Muscle layer of duodenum (tissue), 2 donors: ENCODE measurements at regions not wholly inside any gene's neighbourhood (a gene's known extent, or its start where the extent isn't known, plus 50 kb on each side); places are given as distances from the start of the nearest gene placed in this dataset.

Experiments used
- H3K27ac ChIP-seq: one replicate; pipeline ENCODE4 v1.7.0; 2013; ENCODE audit warnings: mild to moderate bottlenecking, low read length
- H3K27me3 ChIP-seq: one replicate; pipeline ENCODE4 v1.7.0; 2013; ENCODE audit warnings: low read depth, mild to moderate bottlenecking, control low read depth, low read length
- H3K36me3 ChIP-seq, 2 donors: one replicate each; pipeline ENCODE4 v1.7.0; 2013; ENCODE audit warnings: low read length in 2 of 2, control low read depth in 1 of 2, mild to moderate bottlenecking in 1 of 2; ENCODE audit not compliant: insufficient read depth in 2 of 2, control insufficient read depth in 1 of 2
- H3K4me1 ChIP-seq, 2 donors: one replicate each; pipeline ENCODE4 v1.7.0; 2013; ENCODE audit warnings: low read length in 2 of 2, mild to moderate bottlenecking in 2 of 2, control low read depth in 1 of 2, moderate library complexity in 1 of 2; ENCODE audit not compliant: insufficient read depth in 2 of 2, control insufficient read depth in 1 of 2
- H3K4me3 ChIP-seq, 2 donors: one replicate each; pipeline ENCODE4 v1.7.0; 2013; ENCODE audit warnings: low read length in 2 of 2, low read depth in 1 of 2, mild to moderate bottlenecking in 1 of 2
- H3K9me3 ChIP-seq, 2 donors: one replicate each; pipeline ENCODE4 v1.7.0; 2013; ENCODE audit warnings: low read length in 2 of 2, control low read depth in 1 of 2, mild to moderate bottlenecking in 1 of 2; ENCODE audit not compliant: control insufficient read depth in 1 of 2
- donor health status: healthy.

DNA sequence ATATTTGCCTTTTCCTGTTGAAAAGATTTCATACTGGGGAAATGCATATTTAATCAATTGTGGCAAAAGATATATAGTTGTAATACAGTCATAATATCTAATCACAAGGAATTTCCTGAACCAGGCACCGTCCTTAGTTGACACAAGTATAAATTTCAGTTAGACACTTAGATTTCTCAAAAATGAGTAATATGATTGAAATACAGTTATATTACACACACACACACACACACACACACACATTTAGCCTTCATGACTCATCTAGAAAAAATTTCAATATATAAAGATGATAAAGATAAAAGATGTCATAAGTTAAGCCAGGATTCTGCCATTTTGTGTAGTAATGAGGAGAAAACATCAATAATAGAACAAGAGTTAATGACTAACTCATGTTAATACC lies 258.4 kb upstream of the ZNF804A start:
- Histone ChIP-seq H3K4me3 (no peak overlapping the region), H3K9me3 (no peaks in the 10 kb centered on the region), H3K4me1 (no peaks in the 10 kb centered on the region), H3K36me3 (no peaks in the 10 kb centered on the region), H3K27me3 (no peaks in the 10 kb centered on the region), H3K27ac (no peak overlapping the region)

DNA sequence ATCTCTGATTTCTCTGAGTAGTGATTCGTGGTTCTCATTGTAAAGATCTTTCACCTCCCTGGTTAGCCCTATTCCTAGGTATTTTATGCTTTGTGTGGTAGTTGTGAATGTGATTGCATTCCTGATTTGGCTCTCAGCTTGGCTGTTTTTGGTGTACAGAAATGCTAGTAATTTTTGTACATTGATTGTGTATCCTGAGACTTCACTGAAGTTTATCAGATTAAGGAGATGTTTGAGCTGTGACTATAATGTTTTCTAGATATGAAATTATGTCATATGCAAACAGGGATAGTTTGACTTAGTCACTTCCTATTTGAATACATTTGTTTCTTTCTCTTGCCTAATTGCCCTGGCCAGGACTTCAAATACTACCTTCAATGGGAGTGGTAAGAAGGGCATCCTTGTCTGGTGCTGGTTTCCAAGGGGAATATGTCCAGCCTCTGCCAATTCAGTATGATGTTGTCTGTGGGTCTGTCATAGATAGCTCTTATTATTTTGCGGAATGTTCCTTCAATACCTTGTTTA lies 251.9 kb upstream of the ZNF804A start:
- H3K9me3 ChIP-seq, result peaks cover 0 to 4% of the 10 kb centered on the region in 2 donors
- H3K27ac ChIP-seq, result no peak overlapping the region
- no peaks in the 10 kb centered on the region for H3K4me1 ChIP-seq
- H3K36me3 ChIP-seq, result no peaks in the 10 kb centered on the region
- H3K27me3 ChIP-seq, result no peaks in the 10 kb centered on the region
- no peak overlapping the region for H3K4me3 ChIP-seq

DNA sequence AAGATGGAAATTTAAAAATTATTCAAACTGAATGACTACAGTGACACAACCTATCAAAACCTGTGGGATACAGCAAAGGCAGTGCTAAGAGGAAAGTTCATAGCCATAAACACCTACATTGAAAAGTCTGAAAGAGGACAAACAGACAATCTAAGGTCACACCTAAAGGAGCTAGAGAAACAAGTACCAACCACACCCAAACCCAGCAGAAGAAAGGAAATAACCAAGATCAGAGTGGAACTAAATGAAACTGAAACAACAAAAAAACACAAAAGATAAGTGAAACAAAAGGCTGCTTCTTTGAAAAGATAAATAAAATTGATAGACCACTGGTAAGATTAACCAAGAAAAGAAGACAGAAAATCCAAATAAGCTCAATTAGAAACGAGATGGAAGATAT lies 247.2 kb upstream of the ZNF804A start:
- no peaks in the 10 kb centered on the region for H3K4me1 ChIP-seq
- H3K27ac ChIP-seq, result no peak overlapping the region
- no peaks in the 10 kb centered on the region for H3K36me3 ChIP-seq
- no peak overlapping the region for H3K4me3 ChIP-seq
- H3K9me3 ChIP-seq, result peaks cover 0 to 4% of the 10 kb centered on the region in 2 donors
- no peaks in the 10 kb centered on the region for H3K27me3 ChIP-seq

DNA sequence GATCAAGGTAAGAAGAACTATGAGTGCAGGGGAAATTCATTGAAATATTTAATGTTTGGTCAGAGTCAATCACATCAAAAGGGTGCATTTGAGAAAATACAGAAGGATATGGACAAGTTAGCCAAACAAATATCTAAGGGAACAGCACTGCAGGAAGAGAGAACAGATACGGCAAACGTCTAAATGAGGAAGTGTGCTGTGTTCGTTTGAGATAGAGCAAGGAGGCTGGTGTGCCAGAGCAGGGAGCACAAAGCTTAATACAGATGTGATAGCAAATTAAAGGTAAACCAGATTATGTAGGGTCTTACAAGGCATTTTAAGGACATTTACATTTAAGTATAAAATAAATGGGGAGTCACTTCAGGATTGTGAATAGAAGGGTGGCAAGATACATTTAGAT lies 241.3 kb upstream of the ZNF804A start:
- Histone ChIP-seq H3K4me3 (no peak overlapping the region), H3K4me1 (no peaks in the 10 kb centered on the region), H3K27ac (no peak overlapping the region), H3K36me3 (no peaks in the 10 kb centered on the region), H3K9me3 (no peaks in the 10 kb centered on the region), H3K27me3 (no peaks in the 10 kb centered on the region)

DNA sequence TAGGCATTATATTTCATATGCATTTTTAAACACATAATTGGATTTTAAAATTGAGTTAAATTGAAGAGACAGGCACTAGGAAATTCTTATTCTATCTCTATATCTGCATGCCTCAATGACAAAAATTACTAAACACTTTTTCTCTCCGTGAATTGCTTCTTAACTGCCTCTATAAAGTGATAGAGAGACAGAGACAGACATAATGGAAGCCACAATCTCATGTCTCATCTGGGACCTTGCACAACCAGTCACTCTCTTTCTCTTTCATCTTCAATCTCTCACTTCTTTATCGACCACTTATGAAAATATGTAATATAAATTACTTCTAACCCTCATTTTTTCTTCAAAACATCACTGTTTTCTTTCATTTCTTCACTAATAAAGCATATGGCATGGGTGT lies 238.9 kb upstream of the ZNF804A start:
- no peak overlapping the region for H3K4me3 ChIP-seq
- H3K9me3 ChIP-seq, result no peaks in the 10 kb centered on the region
- H3K27ac ChIP-seq, result no peak overlapping the region
- no peaks in the 10 kb centered on the region for H3K27me3 ChIP-seq
- no peaks in the 10 kb centered on the region for H3K36me3 ChIP-seq
- H3K4me1 ChIP-seq, result no peaks in the 10 kb centered on the region

DNA sequence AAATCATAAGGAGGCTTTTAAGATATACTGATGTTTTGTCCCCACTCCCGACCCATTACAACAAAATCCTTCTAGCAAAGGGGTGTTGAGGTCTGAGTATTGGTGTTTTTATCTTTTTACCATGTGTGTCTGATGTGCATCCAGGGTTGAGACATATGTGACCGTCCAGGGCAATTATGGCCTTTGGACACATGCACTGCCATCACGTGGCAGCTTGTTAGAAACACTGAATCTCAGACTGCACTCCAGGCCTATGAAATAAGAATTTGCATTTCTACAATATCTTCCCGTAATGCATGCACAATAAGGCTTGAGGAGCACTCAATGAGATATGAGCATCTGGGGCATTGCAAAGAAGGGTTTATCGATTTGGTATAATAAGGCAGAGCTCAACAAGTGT lies 235.1 kb upstream of the ZNF804A start:
- Histone ChIP-seq H3K27ac (no peak overlapping the region), H3K4me1 (no peaks in the 10 kb centered on the region), H3K36me3 (no peaks in the 10 kb centered on the region), H3K4me3 (no peak overlapping the region), H3K9me3 (no peaks in the 10 kb centered on the region), H3K27me3 (no peaks in the 10 kb centered on the region)

DNA sequence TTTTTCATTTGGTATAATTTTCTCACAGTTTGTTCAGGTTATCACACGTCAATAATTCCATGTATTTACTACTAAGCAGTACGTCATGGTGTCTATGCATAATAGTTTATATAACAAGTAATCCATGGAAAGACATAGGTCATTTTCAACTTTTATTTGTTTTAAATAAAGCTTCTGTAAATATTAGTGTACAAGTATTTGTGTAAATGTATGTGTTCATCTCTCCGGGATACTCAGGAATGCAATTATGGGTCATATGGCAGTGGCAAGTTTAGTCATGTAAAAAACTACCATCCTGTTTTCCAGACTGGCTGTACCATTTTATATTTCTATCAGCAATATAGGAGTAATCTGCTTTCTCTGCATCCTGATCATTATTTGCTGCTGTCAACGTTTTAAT lies 231.1 kb upstream of the ZNF804A start:
- Histone ChIP-seq H3K27ac (no peak overlapping the region), H3K36me3 (no peaks in the 10 kb centered on the region), H3K4me1 (no peaks in the 10 kb centered on the region), H3K9me3 (no peaks in the 10 kb centered on the region), H3K4me3 (no peak overlapping the region), H3K27me3 (no peaks in the 10 kb centered on the region)

DNA sequence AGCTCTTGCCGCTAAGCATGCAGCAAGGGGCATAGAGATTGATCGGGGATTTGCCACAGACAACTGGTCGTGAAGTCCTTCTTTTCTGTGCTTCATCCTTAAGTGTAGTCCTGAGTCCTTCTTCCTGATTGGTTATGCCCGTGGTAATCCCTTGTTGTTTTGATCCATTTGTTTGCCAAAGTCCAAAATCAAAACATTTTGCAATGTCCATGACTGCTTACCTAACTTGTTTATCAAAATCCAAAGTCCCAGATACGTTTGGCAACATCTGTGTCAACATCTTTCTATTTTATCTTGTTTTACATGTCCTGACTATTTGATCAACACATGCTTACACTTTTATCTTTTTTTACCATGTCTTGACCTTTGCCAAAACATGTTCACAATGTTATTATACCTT lies 229.0 kb upstream of the ZNF804A start:
- Histone ChIP-seq H3K4me3 (no peak overlapping the region), H3K4me1 (no peaks in the 10 kb centered on the region), H3K36me3 (no peaks in the 10 kb centered on the region), H3K27me3 (no peaks in the 10 kb centered on the region), H3K9me3 (no peaks in the 10 kb centered on the region), H3K27ac (no peak overlapping the region)

DNA sequence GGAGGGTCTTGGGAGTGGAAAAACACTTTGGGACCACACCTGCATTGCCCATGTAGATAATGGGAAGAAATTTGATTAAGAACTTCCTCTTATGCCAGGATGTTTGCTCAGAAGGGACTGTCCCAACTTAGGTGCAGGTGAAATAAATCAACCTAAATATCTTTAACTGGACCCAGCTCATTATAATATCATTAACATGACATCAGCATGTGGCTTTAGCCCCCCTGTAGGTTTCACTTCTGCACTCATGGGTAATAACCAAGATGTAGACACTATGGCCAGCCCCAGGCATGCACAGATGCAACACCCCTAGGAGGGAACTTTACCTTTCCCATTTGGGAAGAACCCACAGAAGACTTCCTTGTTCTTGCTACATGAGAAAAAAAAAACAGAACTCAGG lies 227.4 kb upstream of the ZNF804A start:
- H3K4me3 ChIP-seq, result no peak overlapping the region
- no peaks in the 10 kb centered on the region for H3K9me3 ChIP-seq
- no peaks in the 10 kb centered on the region for H3K27me3 ChIP-seq
- H3K36me3 ChIP-seq, result no peaks in the 10 kb centered on the region
- H3K4me1 ChIP-seq, result no peaks in the 10 kb centered on the region
- no peak overlapping the region for H3K27ac ChIP-seq

DNA sequence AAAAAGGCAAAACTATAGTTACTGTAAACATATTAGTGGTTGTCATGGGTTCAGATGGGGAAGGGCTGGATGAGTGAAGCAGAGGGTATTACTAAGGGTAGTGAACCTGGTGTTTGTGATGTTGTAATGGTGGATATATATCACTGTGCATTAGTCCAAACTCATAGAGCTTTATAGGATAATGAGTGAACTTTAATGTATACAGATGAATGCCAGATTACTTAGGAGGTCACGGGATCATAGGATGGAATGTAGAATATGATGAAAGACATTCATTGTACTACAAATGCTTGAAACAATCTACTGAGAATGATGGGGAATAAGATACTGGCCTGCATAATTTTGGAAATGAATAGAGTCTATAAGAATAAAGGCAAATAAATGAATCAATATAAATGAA lies 226.7 kb upstream of the ZNF804A start:
- Histone ChIP-seq H3K27me3 (no peaks in the 10 kb centered on the region), H3K36me3 (no peaks in the 10 kb centered on the region), H3K27ac (no peak overlapping the region), H3K4me1 (no peaks in the 10 kb centered on the region), H3K9me3 (no peaks in the 10 kb centered on the region), H3K4me3 (no peak overlapping the region)

DNA sequence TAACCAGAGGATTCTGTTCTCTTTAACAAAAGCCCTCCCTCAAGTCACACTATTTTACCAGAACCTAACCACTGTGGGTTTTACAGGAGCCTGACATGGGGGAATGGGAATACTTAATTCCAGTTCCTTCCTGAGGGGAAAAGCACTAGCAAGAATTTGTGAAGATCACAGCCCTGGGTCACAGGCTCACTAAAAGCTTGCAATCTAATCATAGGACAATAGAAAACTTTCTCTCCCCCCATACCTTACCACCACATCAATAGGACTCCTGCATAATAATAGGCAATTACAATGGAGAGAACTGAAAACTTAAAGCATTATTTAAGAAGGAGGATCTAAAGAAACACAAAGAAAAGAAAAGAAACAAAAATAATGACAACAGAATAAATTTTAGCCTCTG lies 225.8 kb upstream of the ZNF804A start:
- Histone ChIP-seq H3K27me3 (no peaks in the 10 kb centered on the region), H3K4me3 (no peak overlapping the region), H3K9me3 (no peaks in the 10 kb centered on the region)

DNA sequence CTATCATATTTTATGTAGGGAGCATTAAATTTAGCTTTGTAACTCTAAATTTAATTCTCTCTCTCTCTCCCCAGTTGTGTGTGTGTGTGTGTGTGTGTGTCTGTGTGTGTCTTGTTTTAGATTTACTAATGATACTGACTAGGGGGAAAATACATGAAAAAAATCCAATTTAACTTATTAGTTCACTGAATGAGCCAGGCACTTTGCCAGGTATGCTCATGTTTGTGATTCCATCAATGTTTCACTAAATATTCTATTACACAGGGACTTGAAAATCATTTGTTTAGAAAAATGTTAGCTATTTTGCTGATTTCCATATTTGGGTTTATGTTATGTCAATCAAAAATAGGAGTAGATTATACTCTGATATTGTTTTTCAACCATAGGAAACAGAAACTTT lies 203.7 kb upstream of the ZNF804A start:
- H3K27me3 ChIP-seq, result no peaks in the 10 kb centered on the region
- no peak overlapping the region for H3K27ac ChIP-seq
- H3K36me3 ChIP-seq, result no peaks in the 10 kb centered on the region
- no peaks in the 10 kb centered on the region for H3K4me1 ChIP-seq
- peaks cover 0 to 2% of the 10 kb centered on the region in 2 donors for H3K9me3 ChIP-seq
- H3K4me3 ChIP-seq, result no peak overlapping the region

More for the DNA sequence above, 225.8 kb upstream of the ZNF804A start:
- Histone ChIP-seq H3K27ac (no peak overlapping the region), H3K4me1 (no peaks in the 10 kb centered on the region), H3K36me3 (no peaks in the 10 kb centered on the region)
